Mesenteric fat pad (tissue), 1 donor: ENCODE measurements at regions not wholly inside any gene's neighbourhood (a gene's known extent, or its start where the extent isn't known, plus 50 kb on each side); places are given as distances from the start of the nearest gene placed in this dataset.

Source experiments
- DNase-seq: peaks from one replicate; pipeline ENCODE4 v3.0.0-alpha.2; 2020; ENCODE audit warnings: low spot score
- donor health status: DM: yes; HTN: yes; CAD: no.

GRCh38 chr2:195498839-195499490 is 158.1 kb upstream of the SLC39A10 start:
- no peak for DNase-seq

DNA sequence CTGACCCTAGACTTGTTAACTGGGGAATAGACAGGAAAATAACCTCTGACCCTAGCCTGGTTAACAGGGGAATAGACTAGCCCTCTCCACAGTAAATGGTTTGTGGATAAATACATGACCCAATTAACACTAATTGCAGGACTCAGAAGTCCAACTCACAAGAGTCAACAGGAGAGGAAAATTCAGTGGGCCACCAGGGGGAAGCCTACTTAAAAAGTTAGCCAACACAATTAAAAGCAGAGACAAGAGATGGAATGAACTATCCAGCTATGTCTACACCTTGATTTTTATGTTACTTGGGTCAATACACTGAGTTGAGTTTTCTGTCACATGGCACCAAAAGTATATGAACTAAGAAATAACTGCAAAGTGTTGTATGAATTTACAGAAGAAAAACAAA is 158.8 kb upstream of the SLC39A10 start:
- no peak for DNase-seq

DNA sequence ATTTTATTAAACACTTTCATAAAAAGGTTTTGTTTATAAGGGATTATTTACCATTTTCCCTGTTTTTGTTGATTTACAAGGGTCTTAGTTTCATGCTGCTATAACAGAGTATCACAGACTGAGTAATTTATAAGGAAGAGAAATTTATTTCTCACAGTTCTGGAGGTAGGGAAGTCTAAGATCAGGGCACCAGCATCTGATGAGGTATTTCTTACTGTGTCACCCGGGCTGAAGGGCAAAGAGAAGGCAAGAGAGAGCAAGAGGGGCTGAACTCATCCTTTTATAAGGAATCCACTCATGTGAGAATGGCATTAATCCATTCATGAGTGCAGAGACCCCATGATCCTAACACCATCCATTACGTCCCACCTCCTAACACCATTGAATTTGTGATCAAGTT is 160.0 kb upstream of the SLC39A10 start:
- DNase-seq = no peak

- no peak for DNase-seq
Observed at GRCh38 chr2:195495966-195496365, 161.1 kb upstream of the SLC39A10 start.

- no peak for DNase-seq
Observed at GRCh38 chr2:195495351-195495750, 161.7 kb upstream of the SLC39A10 start.

- DNase-seq = no peak
Observed at GRCh38 chr2:195494451-195494850, 162.6 kb upstream of the SLC39A10 start.

GRCh38 chr2:195493416-195493815 is 163.6 kb upstream of the SLC39A10 start:
- no peak for DNase-seq

- no peak for DNase-seq
Observed at GRCh38 chr2:195490319-195490718, 166.7 kb upstream of the SLC39A10 start.

- no peak for DNase-seq
Observed at GRCh38 chr2:195489101-195489500, 167.9 kb upstream of the SLC39A10 start.

- no peak for DNase-seq
Observed at GRCh38 chr2:195488567-195488966, 168.5 kb upstream of the SLC39A10 start.

DNA sequence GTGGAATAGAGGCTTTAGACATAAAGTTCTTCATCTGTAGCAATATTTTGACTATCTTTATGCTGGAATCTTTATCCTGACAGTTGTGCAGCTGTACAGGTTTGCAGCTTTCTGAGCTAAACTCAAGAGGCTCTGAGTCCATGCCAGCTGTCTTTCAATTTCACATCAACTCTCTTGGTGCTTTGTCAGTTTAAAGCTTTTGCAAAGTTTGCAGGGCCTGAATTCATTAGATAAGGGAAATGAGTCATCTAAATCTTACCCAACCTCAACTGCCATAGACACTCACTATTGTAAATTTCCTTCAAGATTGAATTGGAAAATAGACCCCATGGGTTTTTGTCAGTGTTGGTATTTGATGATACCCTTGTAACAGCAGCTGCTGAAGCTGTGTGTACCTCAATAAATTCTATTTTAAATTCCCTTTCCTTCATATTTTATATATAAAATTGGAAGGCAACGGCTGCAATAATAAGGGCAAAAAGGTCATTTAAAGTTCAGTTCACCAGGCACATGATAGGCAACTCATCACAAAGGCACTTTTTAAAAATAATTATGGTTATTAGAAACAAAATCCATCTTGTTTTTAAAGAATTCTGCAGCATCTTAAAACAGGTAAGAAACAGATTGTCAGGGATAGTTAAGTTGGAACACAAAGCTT is 169.9 kb upstream of the SLC39A10 start:
- no peak for DNase-seq

DNA sequence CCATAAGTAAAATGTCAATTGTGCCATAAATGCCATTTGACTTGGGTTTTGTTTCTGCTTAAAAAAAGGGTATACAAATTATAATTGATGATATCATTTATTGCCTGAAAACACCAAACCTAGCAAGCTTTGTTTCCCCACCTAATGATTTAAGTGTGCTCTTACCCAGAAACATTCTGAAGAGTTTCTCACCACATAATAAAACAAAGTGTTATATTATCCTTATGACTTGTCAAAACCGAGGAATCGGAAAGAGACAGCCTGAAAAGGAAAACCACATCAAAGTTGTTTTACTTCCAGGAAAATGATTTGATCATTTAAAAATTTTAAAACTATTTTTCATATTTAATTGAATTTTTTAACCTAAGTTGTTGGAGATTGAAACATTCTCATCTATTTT is 170.5 kb upstream of the SLC39A10 start:
- no peak for DNase-seq

DNA sequence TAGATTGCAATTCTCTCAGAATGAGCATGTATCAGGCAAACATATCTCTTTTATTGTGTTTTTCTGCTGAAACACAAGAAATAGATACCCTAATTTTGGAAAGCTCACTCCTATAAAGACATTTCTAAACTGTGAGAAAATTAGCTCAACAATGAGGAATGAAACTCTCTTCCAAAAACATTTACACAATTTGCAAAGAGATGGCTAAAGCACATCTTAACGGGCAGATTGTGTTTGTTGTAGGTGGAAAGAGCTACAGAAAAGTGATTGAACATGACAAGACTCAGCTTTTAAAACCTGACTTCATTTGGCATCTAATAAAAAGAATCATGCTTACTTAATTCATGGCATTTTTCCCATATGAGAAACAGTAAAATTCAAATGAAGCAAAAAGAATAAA is 175.0 kb upstream of the SLC39A10 start:
- DNase-seq = no peak

DNA sequence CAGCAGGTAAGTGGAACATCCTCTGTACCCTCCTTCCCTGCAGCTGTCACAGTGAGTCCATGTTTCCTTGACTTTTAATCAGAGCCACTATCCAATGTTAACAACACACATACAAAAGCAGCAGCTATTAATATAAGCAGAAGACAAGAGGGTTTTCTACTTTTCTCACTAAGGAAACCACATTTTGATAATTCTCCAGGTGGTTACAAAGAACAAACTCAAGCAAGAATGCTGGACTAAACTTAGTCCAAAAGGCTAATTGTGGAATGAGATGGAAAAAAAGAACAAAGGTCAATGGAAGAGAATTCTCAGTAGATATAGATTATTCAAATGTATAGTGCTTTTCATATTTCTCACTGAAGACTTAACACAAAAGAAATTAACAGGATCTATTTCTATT is 176.9 kb upstream of the SLC39A10 start:
- DNase-seq = no peak

DNA sequence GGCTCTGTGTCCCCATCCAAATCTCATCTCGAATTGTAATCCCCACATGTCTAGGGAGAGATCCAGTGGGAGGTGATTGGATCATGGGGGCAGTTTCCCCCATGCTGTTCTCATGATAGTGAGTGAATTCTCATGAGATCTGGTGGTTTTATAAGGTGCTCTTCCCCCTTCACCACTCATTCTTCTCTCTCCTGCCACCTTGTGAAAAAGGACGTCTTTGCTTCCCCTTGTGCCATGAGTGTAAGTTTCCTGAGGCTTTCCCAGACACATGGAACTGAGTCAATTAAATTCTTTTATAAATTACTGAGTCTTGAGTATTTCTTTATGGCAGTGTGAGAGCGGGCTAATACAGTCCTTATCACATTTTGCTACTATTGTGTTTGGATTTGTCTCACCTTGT is 177.6 kb upstream of the SLC39A10 start:
- no peak for DNase-seq

GRCh38 chr2:195477996-195478382 is 179.0 kb upstream of the SLC39A10 start:
- no peak for DNase-seq

GRCh38 chr2:195477248-195477995 is 179.6 kb upstream of the SLC39A10 start:
- no peak for DNase-seq

DNA sequence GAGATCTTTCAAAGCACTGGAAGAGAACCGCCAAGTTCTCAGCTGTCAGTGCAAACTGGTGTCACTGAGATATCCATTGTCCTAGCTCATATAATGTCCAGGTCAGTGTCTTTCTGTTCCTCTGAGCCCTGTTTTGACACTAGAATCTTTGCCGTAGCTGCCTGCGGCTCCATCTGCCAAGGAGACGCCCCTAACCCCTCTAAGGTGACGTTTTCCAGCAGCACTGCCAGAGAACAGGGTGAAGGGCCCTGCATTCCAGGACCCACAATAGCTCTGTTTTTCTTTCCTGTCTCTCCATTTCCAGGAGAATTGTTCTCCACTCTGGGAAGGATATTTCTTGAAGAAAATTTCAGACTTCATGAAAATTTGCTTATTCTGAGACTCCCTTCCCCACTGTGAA is 181.7 kb upstream of the SLC39A10 start:
- DNase-seq = no peak

DNA sequence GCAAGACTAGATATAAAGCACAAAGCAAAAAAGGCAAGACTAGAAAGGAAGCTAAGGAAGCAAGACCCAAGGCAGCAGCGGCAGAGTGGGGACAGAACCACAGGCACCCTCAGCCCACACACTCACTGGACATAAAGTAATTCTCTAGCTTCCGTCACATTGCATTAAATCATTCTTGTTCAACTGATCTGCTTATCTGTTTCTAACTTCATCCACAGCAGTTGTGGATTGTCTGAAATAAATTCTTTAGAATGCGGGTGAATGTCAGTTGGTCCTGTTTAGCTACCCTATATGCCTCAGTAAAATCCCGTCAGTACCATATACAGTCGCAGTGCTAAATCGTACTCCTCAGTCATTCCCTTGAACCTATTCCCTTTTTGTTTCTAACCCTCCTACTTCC is 183.2 kb upstream of the SLC39A10 start:
- DNase-seq = no peak

- DNase-seq = no peak
Observed at GRCh38 chr2:195472501-195473234, 184.4 kb upstream of the SLC39A10 start.

GRCh38 chr2:195471807-195472206 is 185.2 kb upstream of the SLC39A10 start:
- DNase-seq = no peak

DNA sequence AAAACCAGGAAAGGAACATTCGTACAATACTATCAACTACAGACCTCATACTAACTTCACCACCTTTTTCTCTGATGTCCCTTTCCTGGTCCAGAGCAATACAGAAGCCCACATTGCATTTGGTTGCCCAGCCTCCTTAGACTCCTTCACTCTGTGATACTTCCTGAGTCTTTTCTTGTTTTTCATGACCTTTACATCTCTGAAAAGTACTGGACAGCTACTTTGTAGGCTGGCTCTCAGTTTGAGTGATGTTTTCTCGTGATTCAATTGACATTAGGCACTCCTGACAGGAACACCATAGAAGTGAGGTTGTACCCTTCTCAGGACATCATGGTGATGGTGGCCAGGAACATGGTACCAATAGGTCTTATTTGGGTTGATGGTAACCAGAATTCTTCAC is 185.9 kb upstream of the SLC39A10 start:
- DNase-seq = no peak
